Stimulated activated CD4-positive, alpha-beta T cell treated with anti-CD3 and anti-CD28 coated beads, Interleukin-1b, Interleukin-23, amount 100 ng/mL, for 48 hours (primary cell): ENCODE measurements at regions not wholly inside any gene's neighbourhood (a gene's known extent, or its start where the extent isn't known, plus 50 kb on each side); places are given as distances from the start of the nearest gene placed in this dataset.

ENCODE experiments used
- DNase-seq: peaks from one replicate; pipeline ENCODE4 v3.0.0-alpha.2; 2020

DNA sequence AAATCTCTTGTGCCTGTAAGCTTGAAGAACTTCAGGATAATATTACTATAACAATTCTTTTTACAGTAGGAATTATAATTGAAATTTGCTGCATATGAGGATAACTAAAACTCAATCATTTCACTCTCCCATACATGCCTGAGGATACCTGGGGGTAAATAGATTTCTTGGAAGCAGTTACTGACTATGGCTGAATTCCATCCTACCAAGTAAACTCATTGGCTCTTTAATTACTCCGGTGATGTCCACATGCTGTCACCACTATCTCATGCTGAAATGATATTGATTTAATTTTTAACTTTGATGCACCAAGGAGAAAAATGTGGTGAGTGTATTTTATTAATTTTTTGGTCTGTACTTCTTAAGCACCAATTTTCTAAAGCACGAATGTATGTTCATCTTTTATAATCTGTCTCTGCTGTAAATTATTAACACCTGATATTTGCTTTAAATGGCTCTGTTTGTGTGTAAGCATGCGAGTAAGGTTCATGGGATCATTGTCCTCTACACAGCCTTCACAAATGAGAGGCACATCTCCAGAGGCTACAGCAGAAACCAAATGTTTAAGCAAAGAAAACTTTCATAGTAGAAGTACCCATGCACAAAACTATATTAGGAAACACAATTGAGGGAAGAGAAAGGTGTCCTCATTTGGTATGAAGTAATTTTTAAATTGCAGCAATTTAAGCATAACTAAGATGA, 164.2 kb upstream of the POU3F2 start:
- no peak for DNase-seq

DNA sequence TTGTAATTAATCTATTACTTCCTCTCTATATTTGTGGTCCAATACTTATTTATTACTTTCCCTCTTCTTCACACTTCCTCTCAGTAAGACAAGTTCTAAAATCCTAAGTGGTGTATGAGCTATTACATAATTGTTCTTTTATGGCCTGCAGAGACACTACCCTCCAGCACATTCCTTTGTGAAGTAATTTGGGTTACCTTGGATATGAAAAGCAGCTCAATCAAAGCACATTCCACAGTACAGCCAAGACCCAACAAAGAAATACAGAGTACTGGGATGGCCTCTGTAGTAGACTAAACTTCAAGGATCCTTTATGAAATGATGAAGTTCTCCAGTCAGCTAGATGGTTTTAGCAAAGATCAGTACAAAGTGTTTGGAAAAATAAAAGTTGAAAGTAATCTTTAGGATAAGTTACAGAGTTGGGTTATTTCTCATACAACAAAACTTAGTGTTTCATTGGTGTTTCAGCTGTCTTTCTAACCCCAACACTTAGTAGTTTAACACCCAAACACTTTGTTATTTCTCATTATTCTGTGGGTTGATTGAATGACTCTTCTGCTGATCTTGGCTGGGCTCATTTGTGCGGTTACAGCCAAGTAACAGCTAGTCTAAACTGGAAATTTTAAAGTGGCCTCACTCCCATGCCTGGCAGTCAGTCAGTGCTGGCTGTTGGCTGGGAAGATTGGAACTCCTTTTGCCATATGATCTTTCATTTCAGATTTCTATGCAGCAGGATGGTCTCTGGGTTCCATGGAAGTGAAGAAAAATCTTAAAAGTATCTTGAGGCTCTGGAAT, 161.5 kb upstream of the POU3F2 start:
- no peak for DNase-seq

DNA sequence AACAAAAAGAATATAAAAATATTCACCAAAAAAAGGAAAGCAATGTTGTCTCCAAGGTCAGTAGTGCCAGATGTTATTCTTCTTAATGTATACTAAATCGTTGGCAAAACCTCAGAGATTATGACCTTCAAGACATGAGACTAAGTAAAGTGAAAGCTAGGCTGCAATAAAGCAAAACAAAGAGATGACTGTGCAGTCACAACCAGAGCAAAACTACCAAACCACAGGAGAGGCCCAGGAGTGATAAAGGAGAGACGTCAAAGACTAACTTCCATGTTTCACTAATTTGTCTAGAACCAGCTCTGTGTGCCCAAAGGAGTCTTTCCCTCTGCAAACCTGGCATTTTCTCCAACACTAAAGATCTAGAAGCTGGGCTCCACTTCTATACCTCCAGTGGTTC, 155.9 kb upstream of the POU3F2 start:
- no peak for DNase-seq

DNA sequence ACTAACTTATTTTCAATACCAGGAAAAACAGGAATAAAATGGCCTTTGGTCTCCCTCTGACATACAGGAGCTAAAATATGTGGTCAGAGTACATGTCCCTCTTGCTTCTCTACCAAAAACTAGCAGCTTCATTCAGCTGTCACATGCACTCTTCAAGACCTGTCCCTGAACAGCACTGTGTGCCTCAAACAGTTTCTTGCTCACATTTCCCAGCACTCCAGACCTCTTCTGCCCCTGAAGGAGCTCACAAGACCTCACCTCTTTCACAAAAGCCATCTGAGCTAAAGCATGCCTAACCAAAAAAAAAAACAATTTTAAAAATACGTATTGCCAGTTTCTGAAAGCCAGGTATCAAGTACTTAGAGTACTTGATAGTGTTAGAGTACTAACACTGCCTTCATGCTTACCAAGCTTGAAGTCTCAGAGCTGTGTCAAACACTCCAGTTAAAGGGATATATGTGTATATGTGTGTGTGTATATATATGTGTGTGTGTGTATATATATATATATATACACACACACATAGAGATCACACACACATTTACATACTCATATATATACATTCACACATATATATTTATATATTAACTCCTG, 148.3 kb upstream of the POU3F2 start:
- no peak for DNase-seq

DNA sequence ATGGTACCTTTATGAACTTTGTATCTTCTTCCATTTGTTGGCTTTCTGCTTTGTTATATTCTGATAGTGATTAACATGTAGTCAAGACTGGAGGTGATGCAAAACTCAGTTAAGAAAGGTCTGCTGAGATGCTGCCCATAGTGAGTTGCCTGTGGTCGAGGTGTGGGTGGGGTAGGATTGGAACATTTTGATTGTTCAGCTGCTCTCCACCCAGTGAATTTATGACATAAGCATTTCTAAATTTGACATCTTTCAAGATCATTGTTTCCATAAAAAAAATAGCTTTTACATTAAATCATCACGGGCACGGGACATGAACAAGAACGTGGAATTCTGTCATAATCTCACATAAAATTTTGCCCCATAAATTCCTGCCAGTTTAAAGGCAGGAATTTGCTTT, 146.6 kb upstream of the POU3F2 start:
- no peak for DNase-seq

DNA sequence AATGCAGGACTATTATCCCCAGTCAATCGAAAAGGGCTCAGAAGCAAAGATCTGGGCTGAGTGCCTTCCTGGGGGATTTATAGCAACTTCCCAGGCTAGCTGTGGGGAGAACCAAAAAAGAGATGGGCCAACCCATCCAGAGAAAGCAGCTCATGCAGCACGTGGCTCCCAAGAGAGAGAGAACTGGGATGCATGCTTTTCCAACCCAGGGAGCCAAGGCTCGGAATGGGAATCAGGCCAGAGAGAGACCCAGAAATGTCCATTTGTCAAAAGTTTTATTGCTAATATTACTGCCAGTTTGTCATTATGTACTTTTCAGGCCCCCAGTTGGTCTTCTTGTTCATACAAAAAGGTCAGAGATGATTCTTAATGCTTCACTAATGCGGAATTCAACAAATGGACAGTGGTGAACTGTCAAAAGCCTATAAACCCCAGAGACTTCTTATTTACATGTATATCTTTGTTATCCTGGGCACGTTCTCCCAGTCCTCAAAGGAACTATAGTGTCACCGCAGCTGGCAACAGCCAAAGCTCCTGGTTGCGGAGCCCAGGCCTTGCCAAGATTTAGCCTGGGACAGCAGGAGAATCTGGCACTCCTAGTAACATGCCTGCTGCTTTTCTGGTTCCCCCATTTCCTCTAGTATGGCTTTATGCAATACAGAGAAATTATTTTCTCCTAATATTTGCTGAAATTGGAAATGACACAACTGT, 139.1 kb upstream of the POU3F2 start:
- DNase-seq, result no peak

DNA sequence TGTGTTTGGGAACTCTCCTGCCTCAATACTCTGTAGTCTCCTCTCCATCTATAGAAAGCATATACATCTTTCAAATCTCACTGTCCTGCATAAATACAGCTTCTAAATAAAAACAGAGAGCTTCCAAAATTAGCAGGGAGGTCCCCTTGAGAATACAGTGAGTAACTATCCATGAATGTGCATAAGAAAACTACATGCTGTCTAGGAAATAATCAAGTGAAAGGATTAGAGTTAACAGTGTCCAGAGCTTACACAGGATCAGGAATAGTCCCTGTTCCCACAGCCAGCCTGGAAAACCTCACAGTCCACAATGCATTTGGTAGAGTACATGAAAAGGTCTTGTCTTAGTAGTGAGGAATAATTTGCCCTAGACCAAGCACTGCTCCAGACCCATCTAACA, 123.0 kb upstream of the POU3F2 start:
- no peak for DNase-seq

DNA sequence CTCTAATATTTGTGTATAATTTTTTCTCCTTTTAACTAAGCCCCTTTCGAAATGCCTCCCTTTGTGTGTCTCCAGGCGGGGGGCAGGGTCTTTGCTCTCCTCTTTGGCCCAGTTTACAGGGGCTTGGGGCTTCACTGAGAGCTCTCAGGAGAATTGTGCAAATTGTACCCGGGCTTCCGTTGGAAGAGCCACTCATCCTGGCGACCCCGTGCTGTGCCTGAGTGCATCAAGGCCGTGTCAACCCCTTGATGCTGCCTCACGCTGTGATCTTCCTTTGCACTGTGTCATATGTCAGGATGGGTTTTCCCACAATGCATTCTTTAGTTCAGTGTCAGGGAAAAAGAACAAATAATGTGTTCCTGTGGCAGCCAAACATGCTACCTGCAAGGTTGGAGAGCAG, 118.0 kb upstream of the POU3F2 start:
- no peak for DNase-seq

DNA sequence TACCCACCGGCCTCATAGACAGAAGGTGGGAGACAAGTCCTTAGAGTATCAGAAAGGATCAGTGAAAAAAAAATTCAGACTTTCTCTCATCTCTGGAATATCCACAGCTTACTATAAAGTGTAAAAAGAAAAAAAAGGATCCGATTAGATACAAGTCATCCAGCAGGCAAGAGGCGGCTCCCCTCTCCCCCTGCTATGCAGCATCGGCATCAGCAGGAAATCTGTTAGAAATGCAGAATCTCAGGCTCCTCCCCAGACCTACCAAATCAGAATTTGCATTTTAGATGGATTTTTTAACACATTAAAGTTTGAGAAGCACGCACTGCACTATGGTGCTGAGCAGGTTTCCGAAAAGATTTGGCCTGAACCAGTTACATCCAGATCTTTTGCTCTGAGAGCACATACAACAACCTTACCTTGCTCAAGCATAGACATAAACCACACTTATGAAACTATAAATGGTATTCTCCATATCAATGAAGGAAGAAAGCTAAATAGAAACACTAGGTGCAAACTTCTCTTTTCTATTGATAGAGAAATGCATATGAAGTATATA, 117.0 kb upstream of the POU3F2 start:
- DNase-seq, result no peak

DNA sequence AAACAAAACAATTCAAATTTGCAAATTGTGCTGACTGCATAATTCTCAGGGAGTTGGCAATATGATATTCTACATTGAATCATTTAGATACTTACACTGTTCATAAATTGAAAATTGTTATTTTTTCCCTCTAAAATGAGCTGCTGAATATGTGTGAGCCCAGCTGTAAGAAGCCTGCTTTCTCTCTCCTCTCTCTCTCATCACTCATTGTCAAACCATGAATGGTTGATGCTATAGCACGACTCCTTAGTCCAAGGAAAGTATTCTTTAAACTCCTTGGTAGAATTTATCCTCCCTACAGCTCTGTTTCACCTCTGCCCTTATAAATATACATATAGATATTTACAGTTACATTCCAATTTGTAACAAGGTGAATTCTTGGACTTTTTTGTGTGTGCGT, 116.4 kb upstream of the POU3F2 start:
- DNase-seq, result no peak

DNA sequence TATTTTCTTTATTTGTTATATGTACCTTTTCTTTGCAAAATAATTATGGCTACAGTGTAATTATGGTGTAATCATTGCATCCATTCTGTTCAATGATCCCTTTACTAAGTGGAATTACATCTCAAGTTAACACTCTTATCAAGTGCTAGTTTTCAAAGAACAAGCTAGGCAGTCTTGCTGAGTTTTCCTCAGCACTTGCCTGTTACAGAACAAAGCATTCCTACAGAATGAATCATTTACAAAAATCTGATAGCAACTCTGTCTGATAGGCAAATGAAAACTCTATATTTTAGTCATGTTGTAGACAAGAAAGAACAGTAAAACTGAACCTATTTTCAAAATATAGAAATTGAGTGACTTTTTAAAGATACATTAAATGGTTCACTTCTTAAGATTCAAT, 109.8 kb upstream of the POU3F2 start:
- DNase-seq, result no peak

DNA sequence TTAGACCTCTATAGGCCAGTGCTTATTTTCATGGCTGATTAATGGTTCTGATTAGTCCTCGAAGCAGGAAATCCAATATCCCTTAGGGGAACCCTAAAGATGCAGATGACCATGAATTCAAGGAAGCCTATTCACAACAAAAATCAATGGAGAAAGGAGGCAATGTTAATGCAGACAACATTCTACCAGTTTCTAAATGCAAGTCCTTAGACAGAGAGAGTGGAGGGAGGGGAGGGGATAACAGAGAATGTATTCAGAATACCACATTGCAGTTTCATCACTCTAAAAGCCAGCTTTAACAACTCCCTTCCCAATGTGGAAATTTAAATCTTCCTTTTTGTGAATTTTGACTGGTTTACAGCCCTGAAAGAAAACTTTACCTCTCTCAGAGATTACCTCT, 87.1 kb upstream of the POU3F2 start:
- no peak for DNase-seq

DNA sequence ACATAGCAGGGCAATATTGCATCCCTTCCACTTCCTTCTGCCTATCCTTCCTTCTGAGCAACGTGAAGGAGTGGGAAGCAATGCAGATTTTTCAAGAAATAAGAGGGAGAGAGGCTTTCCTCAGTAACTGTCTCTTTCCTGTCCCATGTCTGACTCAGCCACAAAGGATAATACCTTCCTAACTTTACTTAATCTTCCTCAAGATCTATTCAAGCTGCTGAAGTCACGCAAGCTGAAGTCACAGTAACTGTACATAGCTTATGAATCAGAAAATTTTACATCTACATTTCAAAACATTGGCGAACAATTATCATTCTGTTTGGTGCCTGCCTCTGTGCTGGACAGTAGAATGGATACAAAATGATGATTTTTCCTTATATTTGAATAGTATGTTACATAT, 86.4 kb upstream of the POU3F2 start:
- DNase-seq, result no peak

DNA sequence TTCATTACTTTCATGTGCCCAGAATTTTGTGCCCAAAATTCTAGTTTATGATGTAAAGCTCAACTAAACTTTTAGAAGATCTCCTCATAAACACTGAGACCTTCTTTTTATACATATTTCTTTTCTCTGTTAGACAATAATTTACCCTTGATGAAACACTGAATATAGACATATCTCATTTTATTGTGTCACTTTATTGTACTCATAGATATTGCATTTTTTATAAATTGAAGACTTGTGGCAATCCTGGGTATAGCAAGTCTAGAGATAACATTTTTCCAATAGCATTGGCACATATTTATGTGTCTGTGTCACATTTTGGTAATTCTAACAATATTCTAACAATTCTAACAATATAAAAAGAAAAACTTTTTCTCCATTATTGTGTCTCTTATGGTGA, 74.9 kb upstream of the POU3F2 start:
- DNase-seq, result no peak

DNA sequence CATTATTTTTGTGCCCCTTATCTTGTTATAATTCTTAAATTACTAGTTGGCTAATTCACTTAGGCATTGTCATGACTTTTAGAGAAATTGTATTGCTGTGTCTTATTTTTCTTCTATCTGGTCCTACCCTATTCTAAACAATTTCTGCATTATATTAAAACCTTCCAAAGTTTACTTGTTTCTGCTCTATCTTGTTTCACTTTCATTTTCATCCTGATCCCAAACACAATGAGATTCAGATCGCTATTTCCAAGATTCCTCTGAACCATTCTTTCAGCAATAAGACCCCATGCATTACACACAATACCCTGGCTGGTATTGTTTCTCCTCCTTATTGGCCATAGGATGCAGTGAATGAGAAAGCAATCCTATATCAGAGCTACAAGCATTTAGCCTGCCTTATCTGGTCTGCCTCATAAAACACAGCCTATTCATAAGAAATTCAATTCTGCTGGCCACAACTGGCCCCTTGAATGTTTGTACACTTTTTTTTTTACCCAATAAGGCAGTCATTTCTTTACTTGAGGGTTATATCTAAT, 69.9 kb upstream of the POU3F2 start:
- no peak for DNase-seq

DNA sequence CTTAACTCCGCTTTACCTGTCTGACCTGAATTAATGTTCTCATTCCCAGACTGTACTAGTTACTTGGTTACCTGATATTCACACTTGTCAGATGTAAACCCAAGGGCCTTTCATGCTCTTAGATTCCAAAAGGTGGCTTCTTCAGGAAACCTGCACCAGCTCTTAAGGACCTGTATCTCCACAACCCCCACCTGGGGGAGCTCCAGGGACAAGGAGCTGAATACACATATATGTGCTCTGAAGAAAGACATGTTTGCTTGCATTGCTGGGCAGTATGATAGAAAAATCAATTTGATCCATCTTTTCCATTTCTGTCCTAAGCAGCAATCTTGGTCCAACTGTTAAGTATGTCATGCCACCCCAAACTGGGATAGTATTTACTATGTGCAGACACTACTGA, 64.8 kb upstream of the POU3F2 start:
- peak; percentile 4 for DNase-seq

DNA sequence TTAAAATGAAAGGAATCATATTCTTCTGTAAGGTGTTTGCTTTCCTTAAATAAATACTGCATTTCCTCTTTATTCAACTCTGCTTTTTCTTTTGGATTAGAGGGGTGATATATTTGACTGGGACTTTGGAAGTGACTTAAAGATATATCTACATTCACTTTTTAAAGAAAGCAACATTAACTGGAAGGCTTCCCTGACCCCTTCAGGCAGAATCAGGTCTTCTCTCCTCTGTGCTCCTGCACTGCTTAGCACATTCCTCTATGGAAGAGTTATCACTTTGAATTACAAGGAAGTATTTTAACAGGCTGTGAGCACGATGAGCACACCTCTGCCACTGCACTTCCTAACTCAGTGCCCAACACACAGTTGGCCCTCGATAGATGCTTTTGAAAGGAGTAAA, 59.2 kb upstream of the POU3F2 start:
- DNase-seq, result no peak

DNA sequence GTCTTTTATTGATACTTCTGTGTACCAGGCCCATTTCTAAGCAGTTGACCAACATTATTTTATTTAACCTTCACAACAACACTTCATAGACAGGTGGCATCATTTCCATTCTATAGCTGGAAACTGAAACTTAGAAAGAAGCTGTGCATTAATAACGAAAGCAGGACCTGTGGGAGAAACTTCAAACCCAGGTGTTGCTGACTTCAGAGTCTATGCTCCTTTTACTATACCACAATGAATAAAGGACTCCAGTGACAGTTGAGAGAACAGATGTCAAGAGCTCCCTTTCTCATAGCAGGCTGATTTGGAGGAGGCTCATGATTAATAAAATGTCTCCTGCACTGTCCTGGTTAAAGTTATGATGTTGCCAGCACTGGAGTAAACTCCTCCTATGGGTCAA, 56.6 kb upstream of the POU3F2 start:
- no peak for DNase-seq

DNA sequence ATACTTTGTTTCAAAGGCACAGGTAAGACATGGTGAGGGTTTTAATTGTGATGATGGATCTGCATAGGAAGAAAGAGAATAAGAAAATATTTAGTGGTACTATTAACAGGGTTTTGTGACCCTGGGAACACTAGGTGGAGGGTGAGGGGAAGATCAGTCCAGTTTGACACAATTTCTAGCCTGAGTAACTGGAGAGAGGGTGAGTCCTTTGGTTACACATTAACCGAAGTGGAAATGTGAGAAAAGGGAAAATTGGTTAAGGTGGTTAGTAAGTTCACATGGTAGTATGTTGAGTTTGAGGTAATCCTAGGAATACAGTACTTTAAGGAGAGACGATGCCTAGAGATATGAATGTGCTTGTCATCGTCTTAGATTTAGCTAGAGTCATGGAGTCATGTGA, 54.8 kb upstream of the POU3F2 start:
- DNase-seq, result no peak

DNA sequence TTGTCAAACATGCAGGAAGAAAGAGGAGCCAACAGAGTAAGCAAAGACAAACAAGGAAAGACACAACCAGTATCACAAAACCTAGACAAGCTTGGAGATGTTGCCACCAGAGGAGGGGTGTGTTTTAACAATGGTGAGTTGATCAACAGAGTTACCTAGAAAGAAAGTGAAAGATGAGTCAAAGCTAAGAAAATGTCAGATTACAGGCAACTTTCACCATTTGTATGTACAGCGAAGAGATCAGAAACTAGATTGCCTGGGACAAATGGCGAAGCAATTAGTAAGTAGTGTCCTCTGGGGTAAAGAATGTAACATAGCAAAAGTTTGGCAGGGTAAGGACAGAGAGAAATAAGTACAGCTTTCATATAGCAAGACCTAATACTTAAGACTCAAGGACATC, 51.6 kb upstream of the POU3F2 start:
- no peak for DNase-seq

DNA sequence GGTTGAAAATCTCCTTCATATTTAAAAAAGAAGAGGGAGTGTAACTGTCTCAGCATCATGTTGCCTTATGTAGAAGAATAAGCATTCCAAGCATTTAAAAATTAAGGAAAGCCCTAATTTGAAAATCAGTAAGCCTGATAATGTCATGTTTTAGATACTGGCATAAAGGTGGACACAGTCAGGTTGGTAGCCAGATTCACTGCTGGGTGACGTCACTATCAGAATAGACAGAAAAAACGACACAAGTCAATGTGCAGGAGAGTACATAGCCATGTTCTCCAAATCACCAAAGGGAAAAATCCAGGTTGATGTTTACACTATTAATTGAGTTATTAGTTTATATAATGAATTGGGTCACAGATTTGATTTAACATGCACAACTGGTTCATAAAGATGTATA, 50.8 kb upstream of the POU3F2 start:
- DNase-seq, result no peak
